NCI-H226 (cell line): ENCODE measurements at regions not wholly inside any gene's neighbourhood (a gene's known extent, or its start where the extent isn't known, plus 50 kb on each side); places are given as distances from the start of the nearest gene placed in this dataset.

Experiments
- DNase-seq: peaks from one replicate; pipeline ENCODE4 v3.0.0-alpha.2; 2015

- no peak for DNase-seq
These were observed 162.7 kb downstream of the ARL4C start for GRCh38 chr2:234334151-234334550.

GRCh38 chr2:234333168-234334130 is 163.4 kb downstream of the ARL4C start:
- no peak for DNase-seq

- no peak for DNase-seq
These were observed 164.9 kb downstream of the ARL4C start for GRCh38 chr2:234331966-234332365.

GRCh38 chr2:234331566-234331965 is 165.3 kb downstream of the ARL4C start:
- DNase-seq: no peak

- no peak for DNase-seq
These were observed 166.0 kb downstream of the ARL4C start for GRCh38 chr2:234330902-234331301.

- no peak for DNase-seq
These were observed 167.5 kb downstream of the ARL4C start for GRCh38 chr2:234329202-234329960.

- DNase-seq: no peak
These were observed 168.4 kb downstream of the ARL4C start for GRCh38 chr2:234328444-234328990.

- no peak for DNase-seq
These were observed 170.2 kb downstream of the ARL4C start for GRCh38 chr2:234326694-234327093.

GRCh38 chr2:234324116-234324515 is 172.8 kb downstream of the ARL4C start:
- no peak for DNase-seq

GRCh38 chr2:234322766-234323465 is 174.0 kb downstream of the ARL4C start:
- DNase-seq: no peak

GRCh38 chr2:234320066-234320465 is 176.8 kb downstream of the ARL4C start:
- no peak for DNase-seq

- DNase-seq: no peak
These were observed 178.5 kb downstream of the ARL4C start for GRCh38 chr2:234318361-234318760.

GRCh38 chr2:234313558-234313957 is 183.3 kb downstream of the ARL4C start:
- no peak for DNase-seq

- DNase-seq: no peak
These were observed 186.7 kb downstream of the ARL4C start for GRCh38 chr2:234310166-234310565.

- DNase-seq: no peak
These were observed 187.4 kb downstream of the ARL4C start for GRCh38 chr2:234309431-234309830.

GRCh38 chr2:234308813-234309195 is 188.1 kb downstream of the ARL4C start:
- DNase-seq: no peak

- DNase-seq: no peak
These were observed 188.6 kb downstream of the ARL4C start for GRCh38 chr2:234308073-234308812.

- no peak for DNase-seq
These were observed 189.4 kb downstream of the ARL4C start for GRCh38 chr2:234307322-234307961.

- no peak for DNase-seq
These were observed 190.3 kb downstream of the ARL4C start for GRCh38 chr2:234306426-234307173.

- peak; percentile 12 for DNase-seq
These were observed 191.0 kb downstream of the ARL4C start for GRCh38 chr2:234305846-234306245.

GRCh38 chr2:234304950-234305349 is 191.9 kb downstream of the ARL4C start:
- peak; percentile 36 for DNase-seq
